Adrenal gland (tissue), 5 donors: ENCODE measurements at regions not wholly inside any gene's neighbourhood (a gene's known extent, or its start where the extent isn't known, plus 50 kb on each side); places are given as distances from the start of the nearest gene placed in this dataset.

Source experiments
- POLR2A ChIP-seq, 2 donors: fragments of 450-650 bp; IDR thresholded peaks; one replicate each; pipeline ENCODE4 v1.6.1; 2017; ENCODE audit warnings: antibody characterized with exemption in 2 of 2, mild to moderate bottlenecking in 2 of 2, moderate library complexity in 1 of 2
- TF ChIP-seq, protein P1 (sequence below), 6 experiments: fragments of 450-650 bp in 4 of 6; fragments of 200-600 bp in 2 of 6; sonication (generic) in 1 of 6; IDR thresholded peaks; 1 replicate in 5 of 6; 2 replicates in 1 of 6; pipeline versions ENCODE4 v1.5.1 to v1.8.0; 2016 to 2021; ENCODE audit warnings: antibody characterized with exemption in 6 of 6, mild to moderate bottlenecking in 2 of 6, moderate library complexity in 1 of 6
- donor health status: DM: no; HTN: no; CAD: no.

DNA sequence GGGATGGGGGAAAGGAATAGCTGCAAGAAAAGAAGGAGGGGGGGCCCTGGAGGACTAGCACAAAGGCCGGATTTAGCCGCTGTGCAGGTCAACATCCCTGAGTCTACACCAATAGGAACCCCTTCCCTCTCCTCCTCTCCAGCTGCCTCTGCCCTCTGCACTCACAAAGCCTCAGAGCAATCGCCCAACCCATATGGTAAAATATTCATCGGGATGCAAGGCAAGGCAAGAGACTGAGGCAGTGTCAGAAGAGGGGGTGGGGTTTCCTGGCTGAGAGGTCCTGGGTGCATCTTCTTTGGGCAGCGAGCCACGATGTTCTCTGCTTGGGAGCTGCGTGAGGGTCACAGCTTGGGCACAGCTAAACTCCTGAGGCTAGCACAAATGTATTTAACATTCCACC is 115.5 kb upstream of the NLRP1 start:
- no peak for TF ChIP-seq POLR2A (IDR thresholded peaks at IDR 0.05)
- TF ChIP-seq, protein P1, sequence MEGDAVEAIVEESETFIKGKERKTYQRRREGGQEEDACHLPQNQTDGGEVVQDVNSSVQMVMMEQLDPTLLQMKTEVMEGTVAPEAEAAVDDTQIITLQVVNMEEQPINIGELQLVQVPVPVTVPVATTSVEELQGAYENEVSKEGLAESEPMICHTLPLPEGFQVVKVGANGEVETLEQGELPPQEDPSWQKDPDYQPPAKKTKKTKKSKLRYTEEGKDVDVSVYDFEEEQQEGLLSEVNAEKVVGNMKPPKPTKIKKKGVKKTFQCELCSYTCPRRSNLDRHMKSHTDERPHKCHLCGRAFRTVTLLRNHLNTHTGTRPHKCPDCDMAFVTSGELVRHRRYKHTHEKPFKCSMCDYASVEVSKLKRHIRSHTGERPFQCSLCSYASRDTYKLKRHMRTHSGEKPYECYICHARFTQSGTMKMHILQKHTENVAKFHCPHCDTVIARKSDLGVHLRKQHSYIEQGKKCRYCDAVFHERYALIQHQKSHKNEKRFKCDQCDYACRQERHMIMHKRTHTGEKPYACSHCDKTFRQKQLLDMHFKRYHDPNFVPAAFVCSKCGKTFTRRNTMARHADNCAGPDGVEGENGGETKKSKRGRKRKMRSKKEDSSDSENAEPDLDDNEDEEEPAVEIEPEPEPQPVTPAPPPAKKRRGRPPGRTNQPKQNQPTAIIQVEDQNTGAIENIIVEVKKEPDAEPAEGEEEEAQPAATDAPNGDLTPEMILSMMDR (IDR thresholded peaks at IDR 0.05) = no peak
